T-cell (primary cell): ENCODE measurements at regions not wholly inside any gene's neighbourhood (a gene's known extent, or its start where the extent isn't known, plus 50 kb on each side); places are given as distances from the start of the nearest gene placed in this dataset.

Source experiments
- ATAC-seq, 4 experiments: fragments of 200-7000 bp in 3 of 4; fragments of 150-1000 bp in 1 of 4; cut with Tn5 transposase; replicated peaks in 1 of 4; 1 replicate in 3 of 4; 2 replicates in 1 of 4; pipeline ENCODE4 v1.10.0; 2021; ENCODE audit warnings: moderate library complexity in 3 of 4, mild to moderate bottlenecking in 2 of 4, moderate number of reproducible peaks in 1 of 4
- CTCF ChIA-PET, 2 donors: fragments of 300-600 bp; sonication (Branson Sonifier 250); formaldehyde crosslinking; loops; one replicate each; lab custom pipeline; 2022; ENCODE audit warnings: antibody characterized with exemption in 2 of 2; lab: Charles Lee
- POLR2A ChIA-PET, 2 donors: fragments of 300-600 bp; sonication (Branson Sonifier 250); formaldehyde crosslinking; loops; one replicate each; lab custom pipeline; 2022; ENCODE audit warnings: antibody characterized with exemption in 2 of 2; lab: Charles Lee
- DNase-seq, 35 experiments: peaks; one replicate each; pipeline versions ENCODE4 v3.0.0 to v3.0.0-alpha.2; 2013 to 2023
- H3K27ac ChIP-seq: one replicate; pipeline ENCODE4 v1.5.1; 2013; ENCODE audit warnings: low read length
- H3K27me3 ChIP-seq, 2 experiments: replicated peaks in 1 of 2; 1 replicate in 1 of 2; 2 replicates in 1 of 2; pipeline versions ENCODE4 v1.6.1 to v1.7.0; 2013; ENCODE audit warnings: low read length in 1 of 2, mixed read lengths in 1 of 2; ENCODE audit not compliant: control insufficient read depth in 2 of 2, insufficient read depth in 2 of 2; ENCODE audit errors: extremely low read depth in 1 of 2
- H3K36me3 ChIP-seq, 2 donors: 1 replicate in 1 of 2; 2 replicates in 1 of 2; pipeline versions ENCODE4 v1.6.1 to v1.7.0; 2013; ENCODE audit warnings: low read length in 1 of 2; ENCODE audit not compliant: control insufficient read depth in 2 of 2, insufficient read depth in 1 of 2; ENCODE audit errors: extremely low read depth in 1 of 2
- H3K4me1 ChIP-seq, 2 experiments: 1 replicate in 1 of 2; 2 replicates in 1 of 2; pipeline versions ENCODE4 v1.6.1 to v1.7.0; 2013; ENCODE audit warnings: low read length in 2 of 2, mixed read lengths in 1 of 2; ENCODE audit not compliant: insufficient read depth in 2 of 2, control insufficient read depth in 1 of 2; ENCODE audit errors: extremely low read depth in 1 of 2
- H3K4me3 ChIP-seq, 2 donors: 1 replicate in 1 of 2; 2 replicates in 1 of 2; pipeline versions ENCODE4 v1.5.1 to v1.7.0; 2013; ENCODE audit warnings: mild to moderate bottlenecking in 2 of 2, low read length in 1 of 2, moderate library complexity in 1 of 2; ENCODE audit not compliant: control insufficient read depth in 1 of 2; ENCODE audit errors: extremely low read depth in 1 of 2
- H3K9me3 ChIP-seq: 2 replicates; pipeline ENCODE4 v1.7.0; 2013
- H3K27ac Mint-ChIP-seq, 2 donors: one replicate each; pipeline ENCODE4 v1.8.0; 2020 to 2021; ENCODE audit warnings: mild to moderate bottlenecking in 2 of 2, mixed read lengths in 2 of 2
- H3K27me3 Mint-ChIP-seq, 2 donors: one replicate each; pipeline ENCODE4 v1.8.0; 2021 to 2022; ENCODE audit warnings: mixed read lengths in 2 of 2
- H3K36me3 Mint-ChIP-seq: one replicate; pipeline ENCODE4 v1.8.0; 2021; ENCODE audit warnings: mixed read lengths
- H3K4me1 Mint-ChIP-seq, 3 donors: one replicate each; pipeline ENCODE4 v1.8.0; 2020 to 2022; ENCODE audit warnings: mixed read lengths in 3 of 3, mild to moderate bottlenecking in 1 of 3
- H3K4me3 Mint-ChIP-seq, 3 donors: one replicate each; pipeline ENCODE4 v1.8.0; 2020 to 2022; ENCODE audit warnings: mild to moderate bottlenecking in 3 of 3, mixed read lengths in 3 of 3, moderate library complexity in 3 of 3
- H3K9me3 Mint-ChIP-seq, 3 donors: one replicate each; pipeline ENCODE4 v1.8.0; 2020 to 2022; ENCODE audit warnings: mixed read lengths in 3 of 3
- WGBS: methylation state at CpG from one replicate; pipeline ENCODE4 v1.1.5; 2013; ENCODE audit warnings: missing lambda C conversion rate; ENCODE audit not compliant: insufficient coverage; 5-methylcytosine and 5-hydroxymethylcytosine counted together

DNA sequence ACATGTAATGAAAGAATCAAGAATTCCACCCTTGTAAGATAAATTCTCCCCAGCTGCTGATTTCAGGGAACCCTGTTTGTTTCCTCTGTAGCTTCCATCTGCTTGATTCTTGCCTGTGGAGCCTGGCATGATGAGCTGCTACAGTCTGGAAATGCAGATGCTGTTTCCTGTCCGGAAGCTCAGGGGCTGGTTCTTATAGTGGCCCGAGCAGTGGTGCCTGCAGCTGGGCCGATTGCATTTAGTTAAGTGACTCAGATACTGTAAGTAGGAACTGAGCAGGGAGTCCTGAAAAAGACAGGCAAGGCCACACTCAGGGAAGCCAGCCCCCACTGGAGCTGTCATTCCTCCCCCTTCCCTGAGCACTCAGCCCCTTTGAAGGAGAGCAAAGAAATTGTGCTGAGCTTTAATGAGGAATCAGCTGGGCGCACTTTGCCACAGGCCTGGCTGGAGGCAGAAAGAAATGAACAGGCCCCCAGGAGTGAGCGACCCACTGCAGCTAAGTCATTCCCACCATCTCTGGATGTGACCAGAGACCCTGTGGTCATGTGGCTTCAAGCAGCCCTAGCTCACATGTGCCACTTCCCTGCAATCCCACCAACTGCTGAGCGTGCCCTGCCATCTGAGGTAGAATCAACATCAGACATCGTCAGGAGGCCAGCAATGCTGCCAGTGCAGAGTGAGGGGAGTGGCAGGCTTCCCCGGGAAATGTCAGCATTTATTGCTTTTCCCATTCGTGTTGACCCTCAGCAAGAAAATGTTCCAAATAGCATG lies 206.0 kb upstream of the WWC1 start:
- Mint-ChIP-seq H3K4me3 (no peak overlapping the region), H3K4me1 (no peaks in the 10 kb centered on the region), H3K27me3 (peaks cover 3% of the 10 kb centered on the region in 2 donors), H3K9me3 (peaks cover 0 to 8% (median 3%) of the 10 kb centered on the region in 3 donors), H3K27ac (no peak overlapping the region), H3K36me3 (no peaks in the 10 kb centered on the region)
- Histone ChIP-seq H3K27me3 (peaks cover 0 to 20% of the 10 kb centered on the region in 2 experiments), H3K9me3 (no peaks in the 10 kb centered on the region), H3K4me3 (no peak overlapping the region), H3K4me1 (no peaks in the 10 kb centered on the region), H3K27ac (no peak overlapping the region), H3K36me3 (no peaks in the 10 kb centered on the region)
- ATAC-seq (no peak), DNase-seq (no peak)
- CTCF ChIA-PET, result no interaction called here
- POLR2A ChIA-PET, result no interaction called here
- 69% methylated on average over 4 of the region's 9 CpGs for WGBS

DNA sequence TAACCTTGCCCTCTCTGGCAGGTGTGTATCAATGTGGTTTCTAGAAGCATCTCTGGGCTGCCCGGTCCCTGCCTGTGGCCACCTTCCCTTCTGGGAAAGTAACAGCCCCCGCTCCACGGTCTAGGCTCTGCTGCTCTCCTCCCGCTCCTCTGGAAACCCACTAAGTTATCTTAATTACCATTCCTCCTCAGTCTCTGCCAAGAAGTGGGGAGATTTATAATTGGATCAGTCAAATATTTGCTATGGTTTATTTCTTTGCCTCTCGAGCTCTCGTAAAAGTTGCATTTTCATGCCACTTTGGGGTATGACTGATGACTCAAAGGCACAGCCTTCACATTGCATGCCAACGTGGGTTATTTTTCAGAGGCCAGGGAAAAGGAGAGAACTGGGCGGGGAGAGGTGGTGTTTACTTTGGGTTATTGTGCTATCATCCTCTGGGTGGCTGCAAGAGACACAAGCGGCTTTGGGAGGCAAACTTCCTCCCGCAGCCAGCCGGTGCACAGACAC lies 205.3 kb upstream of the WWC1 start:
- no peaks in the 10 kb centered on the region for H3K36me3 Mint-ChIP-seq
- Histone ChIP-seq H3K27me3 (peaks cover 0 to 20% of the 10 kb centered on the region in 2 experiments), H3K36me3 (no peaks in the 10 kb centered on the region), H3K9me3 (no peaks in the 10 kb centered on the region), H3K27ac (no peak overlapping the region), H3K4me3 (no peak overlapping the region), H3K4me1 (no peaks in the 10 kb centered on the region)
- DNase-seq (no peak), ATAC-seq (no peak)
- POLR2A ChIA-PET, result no interaction called here
- CTCF ChIA-PET, result no interaction called here
- no peaks in the 10 kb centered on the region for H3K4me1 Mint-ChIP-seq
- H3K9me3 Mint-ChIP-seq, result peaks cover 0 to 4% (median 3%) of the 10 kb centered on the region in 3 donors
- peaks cover 0 to 3% of the 10 kb centered on the region in 2 donors for H3K27me3 Mint-ChIP-seq
- H3K4me3 Mint-ChIP-seq, result no peak overlapping the region
- no peak overlapping the region for H3K27ac Mint-ChIP-seq
- WGBS, result 73% methylated on average over 7 of the region's 11 CpGs

DNA sequence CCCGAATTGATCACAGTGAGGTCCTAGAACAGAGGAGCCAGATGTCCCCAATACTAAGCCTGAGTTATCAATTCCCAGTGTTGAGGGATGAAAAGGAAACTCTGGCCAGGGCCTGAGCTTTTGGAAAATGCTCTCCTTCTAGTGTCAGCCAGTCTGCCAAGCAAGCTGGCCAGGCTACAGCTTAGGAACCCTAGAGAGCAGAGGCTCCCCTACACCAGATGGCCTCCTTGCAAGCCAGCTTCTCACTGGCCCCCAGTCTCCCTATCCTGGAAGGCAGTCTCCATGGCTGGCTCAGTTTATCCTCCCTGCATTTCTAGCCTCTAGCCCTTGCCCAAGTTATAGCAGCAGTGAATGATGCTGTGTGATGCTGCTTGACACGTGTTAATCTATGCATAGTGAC lies 204.7 kb upstream of the WWC1 start:
- ChIA-PET POLR2A (no interaction called here), CTCF (no interaction called here)
- no peaks in the 10 kb centered on the region for H3K36me3 ChIP-seq
- peaks cover 0 to 4% (median 3%) of the 10 kb centered on the region in 3 donors for H3K9me3 Mint-ChIP-seq
- H3K27me3 Mint-ChIP-seq, result peaks cover 0 to 3% of the 10 kb centered on the region in 2 donors
- no peaks in the 10 kb centered on the region for H3K4me1 ChIP-seq
- DNase-seq (no peak), ATAC-seq (no peak)
- H3K4me3 Mint-ChIP-seq, result no peak overlapping the region
- H3K4me1 Mint-ChIP-seq, result no peaks in the 10 kb centered on the region
- H3K9me3 ChIP-seq, result no peaks in the 10 kb centered on the region
- no peak overlapping the region for H3K27ac Mint-ChIP-seq
- 100% methylated on average over 1 of the region's 2 CpGs for WGBS
- H3K4me3 ChIP-seq, result no peak overlapping the region
- no peaks in the 10 kb centered on the region for H3K36me3 Mint-ChIP-seq
- no peak overlapping the region for H3K27ac ChIP-seq
- H3K27me3 ChIP-seq, result peaks cover 0 to 20% of the 10 kb centered on the region in 2 experiments

DNA sequence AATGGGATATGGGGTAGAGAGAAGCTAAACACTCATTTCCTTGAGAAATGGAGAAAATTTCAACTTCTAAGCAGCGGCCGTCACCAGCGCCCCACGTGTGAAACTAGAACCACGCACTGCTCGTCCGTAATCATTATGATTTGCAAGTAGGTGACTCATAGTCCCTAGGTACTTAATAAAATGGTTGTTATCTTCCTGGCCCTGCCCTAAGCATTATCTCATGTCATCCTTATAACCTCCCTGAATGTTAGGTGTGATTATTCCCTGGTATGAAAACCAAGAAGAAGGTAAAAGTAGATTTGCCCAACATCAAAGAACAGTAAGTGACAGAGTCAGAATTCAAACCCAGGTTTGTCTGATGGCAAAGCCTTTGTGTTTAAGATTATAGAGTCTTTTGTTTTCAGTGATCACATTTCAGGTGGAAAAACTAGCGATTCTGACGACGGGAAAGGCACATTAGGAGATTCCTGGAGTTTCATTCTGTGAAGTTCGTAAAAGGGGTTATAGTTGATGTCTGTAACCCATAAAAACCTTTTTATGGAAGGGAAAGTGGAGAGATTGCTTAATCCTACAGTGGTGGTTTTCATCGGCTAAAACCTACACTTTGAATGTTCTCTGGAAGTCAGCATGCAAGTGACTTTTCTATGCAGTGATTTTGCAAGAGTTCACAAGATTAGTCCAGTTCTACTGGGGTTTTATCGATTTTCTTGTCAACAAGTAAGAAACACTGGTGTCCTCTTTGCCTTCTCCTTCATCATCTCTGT lies 202.9 kb upstream of the WWC1 start:
- Mint-ChIP-seq H3K27ac (no peak overlapping the region), H3K9me3 (peaks cover 0 to 3% (median 0%) of the 10 kb centered on the region in 3 donors), H3K36me3 (no peaks in the 10 kb centered on the region), H3K27me3 (peaks cover 0 to 3% of the 10 kb centered on the region in 2 donors), H3K4me1 (no peaks in the 10 kb centered on the region), H3K4me3 (no peak overlapping the region)
- Histone ChIP-seq H3K9me3 (no peaks in the 10 kb centered on the region), H3K4me3 (no peak overlapping the region), H3K27ac (no peak overlapping the region), H3K27me3 (peaks cover 0 to 20% of the 10 kb centered on the region in 2 experiments), H3K36me3 (no peaks in the 10 kb centered on the region), H3K4me1 (no peaks in the 10 kb centered on the region)
- DNase-seq (no peak), ATAC-seq (no peak)
- WGBS, result 83% methylated on average over 5 of the region's 13 CpGs
- POLR2A ChIA-PET, result no interaction called here
- CTCF ChIA-PET, result no interaction called here

DNA sequence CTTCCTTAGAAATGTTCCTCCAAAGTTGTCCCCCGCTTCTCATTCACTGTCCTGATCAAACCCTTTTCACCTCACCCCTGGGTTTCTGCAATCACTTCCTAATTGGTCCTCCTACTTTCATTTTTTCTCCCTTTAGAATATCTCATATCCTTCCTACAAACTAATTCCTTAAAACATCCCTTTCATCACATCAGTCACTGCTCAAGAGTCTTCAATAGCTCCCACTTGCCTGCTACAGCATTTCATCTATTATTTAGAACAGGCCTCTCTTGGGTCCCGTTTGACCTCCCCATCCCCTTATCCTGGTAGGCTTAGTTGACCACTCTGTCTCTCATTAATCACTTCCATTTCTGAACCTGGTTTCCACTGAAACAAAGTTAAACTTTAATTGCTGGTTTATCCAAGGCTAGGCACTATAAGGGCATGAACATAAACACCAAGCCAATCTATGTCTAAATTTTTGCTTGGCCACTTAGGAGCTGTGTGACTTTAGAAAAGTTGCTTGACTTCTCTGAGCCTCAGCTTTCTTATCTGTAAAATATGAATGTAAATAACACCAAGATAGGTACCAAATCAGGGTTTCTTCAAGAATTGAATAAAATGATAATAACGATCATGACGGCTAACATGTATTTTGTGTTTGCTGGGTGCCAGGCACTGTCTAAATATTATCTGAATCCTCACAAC lies 202.1 kb upstream of the WWC1 start:
- no peaks in the 10 kb centered on the region for H3K9me3 ChIP-seq
- POLR2A ChIA-PET, result no interaction called here
- Mint-ChIP-seq H3K9me3 (no peaks in the 10 kb centered on the region), H3K36me3 (no peaks in the 10 kb centered on the region), H3K4me3 (no peak overlapping the region), H3K27ac (no peak overlapping the region), H3K4me1 (no peaks in the 10 kb centered on the region), H3K27me3 (peaks cover 0 to 3% of the 10 kb centered on the region in 2 donors)
- no peaks in the 10 kb centered on the region for H3K36me3 ChIP-seq
- WGBS, result 90% methylated on average over 2 of the region's 4 CpGs
- H3K27ac ChIP-seq, result no peak overlapping the region
- DNase-seq (no peak), ATAC-seq (no peak)
- no peak overlapping the region for H3K4me3 ChIP-seq
- no peaks in the 10 kb centered on the region for H3K4me1 ChIP-seq
- CTCF ChIA-PET, result no interaction called here
- H3K27me3 ChIP-seq, result peaks cover 0 to 20% of the 10 kb centered on the region in 2 experiments
